GM19468 (cell line): ENCODE measurements at regions not wholly inside any gene's neighbourhood (a gene's known extent, or its start where the extent isn't known, plus 50 kb on each side); places are given as distances from the start of the nearest gene placed in this dataset.

Experiments
- ATAC-seq: cut with Tn5 transposase; IDR thresholded peaks from one replicate; pipeline ENCODE4 v1.9.1; 2021; ENCODE audit warnings: mild to moderate bottlenecking, moderate library complexity, moderate number of reproducible peaks; ENCODE audit not compliant: unreplicated experiment; ENCODE audit errors: extremely low read depth

DNA sequence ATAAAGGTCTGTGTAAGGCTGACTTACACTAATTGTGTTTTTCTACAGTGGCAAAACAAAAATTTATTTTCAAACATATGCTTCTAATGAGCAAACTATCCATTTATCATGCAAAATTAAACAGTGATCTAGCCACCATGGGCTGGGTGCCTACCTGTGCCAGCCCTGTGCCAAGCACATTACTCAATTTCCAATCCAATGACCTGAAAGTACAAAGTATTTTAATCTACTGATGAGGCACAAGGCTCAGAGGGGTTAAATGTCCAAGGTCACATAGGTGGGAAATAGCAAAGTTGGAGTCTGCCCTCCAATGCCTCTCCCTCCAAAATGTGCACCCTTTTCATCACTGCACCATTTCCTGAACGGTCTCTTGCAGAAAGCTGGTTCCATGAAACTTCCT is 279.1 kb upstream of the FMN2 start:
- no peak for ATAC-seq

DNA sequence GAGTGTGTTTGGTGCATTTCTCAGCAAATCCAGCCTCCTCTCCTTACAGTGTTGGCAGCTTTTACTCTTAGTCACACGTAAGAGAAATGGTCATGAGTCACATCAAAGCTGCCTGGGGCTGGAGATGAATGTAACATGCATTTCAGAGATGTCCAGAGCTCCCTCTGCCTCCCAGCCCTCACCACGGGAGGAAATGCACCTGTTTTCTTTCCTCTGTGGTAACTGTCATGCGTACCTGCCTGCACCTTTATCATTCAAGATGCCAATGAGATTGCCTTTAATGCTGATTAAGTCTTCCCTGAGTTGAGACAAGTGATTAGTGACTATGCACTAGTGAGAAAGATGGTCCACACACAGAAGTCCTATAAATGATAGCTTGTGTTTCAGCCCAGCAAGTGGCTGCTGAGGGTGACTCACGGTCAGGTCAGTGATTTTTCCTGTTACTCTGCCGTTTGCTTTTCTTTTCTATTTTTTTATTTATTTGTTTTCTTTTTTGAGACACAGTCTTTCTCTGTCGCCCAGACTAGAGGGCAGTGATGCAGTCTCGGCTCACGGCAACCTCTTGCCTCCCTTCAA is 277.3 kb upstream of the FMN2 start:
- ATAC-seq, result no peak

DNA sequence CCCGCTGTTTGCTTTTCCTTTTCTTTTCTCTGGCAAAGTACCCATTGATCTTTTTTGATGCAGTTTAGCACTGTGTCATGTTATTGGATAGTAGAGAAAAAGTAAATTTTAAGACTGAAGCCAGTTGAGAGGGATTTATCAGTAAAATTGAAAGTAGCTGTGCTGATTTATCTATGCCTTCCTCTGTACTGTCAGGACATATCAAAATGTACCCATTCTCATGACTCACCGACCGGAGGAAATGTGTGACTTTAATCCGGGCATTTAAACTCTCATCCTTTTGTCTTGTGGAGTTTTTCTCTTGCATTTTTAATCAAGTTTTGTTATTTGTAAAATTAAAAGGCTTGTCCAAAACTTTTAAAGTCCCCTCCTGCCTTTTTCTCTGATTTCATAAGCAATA is 276.6 kb upstream of the FMN2 start:
- no peak for ATAC-seq

DNA sequence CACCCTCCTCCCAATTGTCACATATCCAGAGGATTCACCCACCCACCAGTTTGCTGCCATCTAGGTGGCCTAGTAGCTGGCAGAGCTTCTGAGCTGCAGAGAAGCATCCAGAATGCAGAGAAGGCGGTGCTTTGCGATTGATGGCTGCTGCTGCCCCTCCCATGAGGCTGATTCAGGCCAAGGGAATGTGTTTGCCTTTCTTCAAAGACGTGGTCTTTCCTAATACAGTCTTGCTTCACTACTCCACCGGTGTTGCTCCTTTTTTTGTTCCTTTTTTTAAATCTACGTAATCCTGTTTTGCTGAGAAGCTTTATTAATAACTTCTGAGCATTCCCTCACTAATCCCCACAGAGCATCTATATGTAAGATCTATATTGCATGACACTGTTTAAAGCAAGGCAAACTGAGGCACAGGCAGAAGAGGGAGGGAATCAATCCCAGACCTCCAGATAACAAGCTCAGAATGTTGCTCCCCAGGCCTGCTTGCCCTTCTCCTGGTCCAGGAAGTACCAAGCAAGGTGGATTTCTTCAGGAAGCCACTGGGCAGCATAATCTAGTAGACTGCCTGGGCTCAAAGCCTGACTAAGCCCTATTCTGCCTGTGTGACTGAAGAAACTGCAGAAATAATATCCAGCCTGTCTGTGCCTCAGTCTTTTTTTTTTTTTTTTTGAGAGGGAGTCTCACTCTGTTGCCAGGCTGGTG is 275.5 kb upstream of the FMN2 start:
- ATAC-seq, result no peak

DNA sequence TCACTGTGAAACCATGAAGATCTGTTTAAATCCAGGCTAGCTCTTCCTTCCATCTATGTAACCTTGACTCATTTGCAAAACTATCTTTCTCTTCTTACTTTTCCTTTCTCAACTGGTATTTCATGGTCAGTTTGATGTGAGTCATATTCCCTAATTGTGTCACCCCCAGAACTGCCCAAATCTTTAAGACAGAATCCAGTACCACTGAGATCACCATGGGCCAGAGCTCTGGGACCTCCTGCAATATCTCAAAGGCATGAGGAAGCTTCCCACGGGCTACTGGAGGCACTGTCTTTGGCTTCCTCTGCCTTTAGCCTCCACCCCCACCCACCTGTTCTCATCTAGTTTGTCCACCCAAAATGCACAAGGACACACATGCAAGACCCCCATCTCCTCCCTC is 274.4 kb upstream of the FMN2 start:
- ATAC-seq, result no peak

DNA sequence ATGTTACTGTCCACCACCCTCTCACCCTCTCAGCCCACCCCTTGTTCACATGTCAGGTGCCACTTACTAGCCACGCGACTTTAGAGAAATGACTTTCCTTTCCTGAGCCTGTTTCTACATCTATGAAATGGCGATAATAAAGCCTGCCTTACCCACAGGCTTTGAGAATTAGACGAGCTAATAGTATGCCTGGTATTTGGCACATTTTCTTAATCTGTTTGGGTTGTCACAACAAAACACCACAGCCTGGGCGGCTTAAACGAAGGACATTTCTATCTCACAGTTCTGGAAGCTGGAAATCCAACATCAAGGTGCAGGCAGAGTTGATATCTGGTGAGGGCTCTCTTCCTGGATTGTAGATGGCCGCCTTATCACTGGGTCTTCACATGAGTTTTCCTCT is 273.9 kb upstream of the FMN2 start:
- ATAC-seq, result no peak

DNA sequence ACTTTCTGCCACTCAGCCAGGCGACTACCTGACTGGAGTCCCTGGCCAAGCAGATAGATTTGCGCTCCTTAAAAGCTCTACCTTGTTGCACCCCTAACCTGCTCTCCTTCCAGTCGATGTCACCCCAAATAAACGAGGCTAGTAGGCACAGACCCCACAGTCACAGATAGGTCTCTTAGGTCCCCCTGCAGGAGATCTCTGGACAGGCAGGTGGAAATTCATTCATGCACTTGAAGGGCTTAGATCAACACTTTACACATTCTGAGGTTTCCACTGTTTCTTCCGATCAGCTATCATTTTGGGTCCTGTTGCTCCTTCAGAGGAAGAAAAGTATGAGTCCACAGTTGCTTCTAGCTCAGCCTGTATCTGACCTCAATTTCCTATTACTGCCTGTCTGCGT is 272.6 kb upstream of the FMN2 start:
- no peak for ATAC-seq

DNA sequence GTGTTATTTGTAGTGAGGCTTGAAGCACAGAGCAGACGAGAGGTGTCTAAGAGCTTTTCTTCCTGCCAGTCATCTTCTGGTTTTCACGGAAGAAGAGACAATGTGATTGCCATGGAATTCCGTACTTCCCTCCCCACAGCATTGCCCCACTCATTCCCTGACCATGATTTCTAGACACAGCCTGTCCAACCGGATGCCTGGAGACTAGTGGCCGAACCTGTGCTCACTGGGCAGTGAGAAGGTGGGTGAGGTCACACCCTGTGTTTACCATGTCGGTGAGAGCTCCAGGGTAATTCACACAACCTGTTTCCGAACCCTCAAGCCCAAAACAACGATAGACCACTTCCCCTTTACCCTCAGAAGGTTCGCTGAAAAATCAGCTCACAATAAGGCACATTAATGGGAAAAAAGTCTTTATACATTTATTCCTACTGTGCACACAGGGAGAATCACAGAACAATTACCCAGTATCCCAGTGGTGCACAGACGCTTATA is 271.9 kb upstream of the FMN2 start:
- ATAC-seq, result no peak

DNA sequence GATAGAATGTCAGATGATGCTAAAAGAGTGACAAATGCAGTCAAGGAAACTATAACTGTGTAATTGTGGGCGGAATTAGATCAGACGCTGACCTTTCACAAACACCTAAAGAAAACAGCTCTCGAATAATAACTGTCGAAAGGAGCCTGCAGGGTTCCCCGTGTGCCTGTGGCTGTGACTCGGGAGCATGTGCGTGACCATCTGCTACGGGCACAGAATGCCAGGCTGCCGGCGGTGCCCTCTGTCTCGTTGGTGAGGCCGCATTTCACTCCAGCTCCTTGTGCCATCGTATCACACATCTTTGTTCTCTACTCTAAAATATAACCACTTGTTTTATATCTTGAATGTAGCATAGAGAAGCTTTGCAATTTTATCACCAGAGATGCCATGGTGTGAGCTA is 267.8 kb upstream of the FMN2 start:
- no peak for ATAC-seq

DNA sequence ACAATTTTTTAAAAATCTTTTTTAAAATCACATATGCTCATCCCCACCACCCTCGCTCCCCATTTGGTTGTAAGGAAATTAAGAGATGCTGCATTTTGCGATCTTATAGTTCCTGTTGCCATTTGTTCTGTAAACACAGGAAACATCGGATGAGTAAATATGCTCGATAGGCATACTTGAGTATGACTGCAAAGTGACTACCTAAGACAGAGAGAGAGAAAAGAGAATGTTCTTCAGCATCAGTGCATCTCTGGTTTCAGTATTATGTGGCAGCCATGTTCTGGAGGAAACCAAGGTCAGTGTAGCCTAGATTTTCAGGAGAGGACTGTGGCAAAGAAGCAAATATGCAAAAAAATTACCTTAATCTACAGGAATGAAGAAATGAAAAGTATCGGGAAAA is 265.5 kb upstream of the FMN2 start:
- ATAC-seq, result no peak

DNA sequence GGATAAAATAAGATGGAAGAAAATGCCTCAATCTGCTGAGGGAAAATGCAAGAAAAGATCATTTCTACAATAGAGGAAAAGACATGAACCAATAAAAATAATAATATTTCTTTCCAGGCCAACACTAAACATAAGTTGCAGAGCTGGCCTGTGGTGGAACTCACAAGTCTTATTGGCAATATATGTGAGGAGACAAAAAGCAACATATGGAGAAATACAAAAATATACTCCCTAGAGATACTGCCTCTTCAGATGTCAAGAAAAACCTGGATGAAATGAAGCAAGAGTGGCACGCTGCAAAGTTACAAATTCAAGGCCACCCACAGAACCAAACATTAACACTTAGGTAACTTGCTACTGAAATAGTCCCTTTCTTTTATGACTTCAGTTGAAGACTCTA is 264.9 kb upstream of the FMN2 start:
- no peak for ATAC-seq

DNA sequence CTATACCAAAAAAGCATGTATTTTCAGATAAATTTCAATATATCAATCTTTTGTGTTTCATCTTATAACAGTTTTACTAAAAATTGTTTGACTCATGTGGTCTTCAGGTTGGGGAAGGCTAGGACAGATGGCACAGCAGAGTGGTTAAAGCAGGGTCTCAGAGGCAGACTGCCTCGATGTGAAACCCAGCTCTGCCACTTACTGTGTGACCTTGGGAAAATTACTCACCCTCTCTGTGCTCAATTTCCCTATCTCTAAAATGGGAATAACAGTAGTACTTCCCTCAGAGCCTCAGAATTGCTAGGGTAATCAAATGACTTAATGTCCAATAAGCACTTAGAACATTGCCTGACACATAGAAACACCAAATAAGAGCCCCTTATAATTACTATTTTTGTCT is 262.1 kb upstream of the FMN2 start:
- ATAC-seq, result no peak

DNA sequence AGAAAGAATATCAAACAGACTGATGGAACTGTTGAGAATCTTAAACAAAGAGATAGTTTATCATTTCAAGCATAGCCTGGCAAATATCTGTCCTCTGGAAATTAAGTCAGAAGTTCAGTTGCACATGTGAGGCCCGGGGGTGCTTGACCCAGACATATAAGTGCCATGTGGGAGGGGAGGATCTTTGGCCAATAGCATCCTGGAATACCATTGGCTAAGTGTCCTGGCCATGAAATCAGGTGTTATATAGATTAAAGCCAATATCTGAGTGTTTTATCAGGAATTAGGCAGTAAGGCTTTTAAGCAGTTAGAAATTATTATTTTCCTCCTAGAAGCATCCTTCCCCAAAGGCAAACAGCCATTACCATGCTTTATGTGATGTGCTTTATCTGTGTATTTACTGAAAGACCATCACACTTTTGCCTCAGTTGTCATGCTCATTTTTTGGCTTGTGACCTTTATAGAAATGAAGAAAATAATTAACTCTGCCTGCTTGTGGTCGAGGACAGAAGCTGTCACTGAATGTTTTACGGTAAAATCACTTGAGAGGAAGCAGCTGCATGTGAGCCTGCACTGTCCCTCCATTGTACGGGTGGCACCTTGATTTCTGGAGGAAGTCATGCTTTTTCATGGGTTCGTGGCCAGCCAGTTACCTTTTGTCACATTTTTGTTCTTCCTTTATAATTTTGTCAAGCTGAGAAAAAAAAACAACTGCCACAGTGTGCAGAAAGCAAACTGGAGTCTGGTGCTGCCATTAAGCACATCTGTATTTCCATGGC is 259.9 kb upstream of the FMN2 start:
- no peak for ATAC-seq

DNA sequence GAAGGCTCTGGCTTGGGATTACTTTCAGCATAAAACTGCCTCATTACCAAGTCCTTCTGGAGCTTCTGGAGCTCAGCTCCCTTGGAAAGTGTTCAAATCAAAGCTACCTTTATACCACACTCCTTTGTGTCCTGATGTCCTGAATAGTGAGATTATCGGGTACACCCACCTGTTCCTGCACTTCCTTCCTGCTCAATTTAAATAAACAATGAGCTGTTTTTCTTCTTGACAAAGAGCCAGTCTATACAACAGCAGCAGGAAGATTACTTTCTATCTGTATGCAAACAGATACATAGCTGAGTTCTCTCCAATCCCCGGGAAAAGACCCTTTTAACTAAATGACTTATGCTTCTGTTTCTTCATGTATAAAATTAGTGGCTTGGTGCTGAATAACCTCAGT is 258.0 kb upstream of the FMN2 start:
- ATAC-seq, result no peak

DNA sequence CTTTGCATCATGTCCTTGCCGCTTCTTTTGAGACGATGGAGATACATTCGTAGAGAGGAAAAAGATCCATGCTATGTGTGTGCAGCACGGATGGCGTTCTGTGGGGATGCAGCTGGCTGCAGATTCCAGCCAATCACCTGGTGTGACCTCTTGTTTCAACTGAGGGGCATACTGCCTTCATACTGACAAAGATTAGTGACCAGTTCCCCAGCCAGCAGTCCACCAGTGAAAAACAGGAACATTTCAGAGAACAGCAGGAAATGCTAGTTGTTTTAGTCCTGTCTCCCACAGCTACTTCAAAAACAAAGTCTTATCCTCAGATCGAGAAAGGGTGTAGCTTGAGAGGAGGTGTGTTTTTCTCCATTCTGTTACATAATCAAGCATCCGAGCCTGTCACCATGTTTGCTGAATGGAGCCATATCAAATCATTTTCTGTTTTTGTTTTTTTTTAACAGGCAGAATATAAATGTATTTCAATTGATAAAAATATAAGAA is 255.7 kb upstream of the FMN2 start:
- no peak for ATAC-seq

DNA sequence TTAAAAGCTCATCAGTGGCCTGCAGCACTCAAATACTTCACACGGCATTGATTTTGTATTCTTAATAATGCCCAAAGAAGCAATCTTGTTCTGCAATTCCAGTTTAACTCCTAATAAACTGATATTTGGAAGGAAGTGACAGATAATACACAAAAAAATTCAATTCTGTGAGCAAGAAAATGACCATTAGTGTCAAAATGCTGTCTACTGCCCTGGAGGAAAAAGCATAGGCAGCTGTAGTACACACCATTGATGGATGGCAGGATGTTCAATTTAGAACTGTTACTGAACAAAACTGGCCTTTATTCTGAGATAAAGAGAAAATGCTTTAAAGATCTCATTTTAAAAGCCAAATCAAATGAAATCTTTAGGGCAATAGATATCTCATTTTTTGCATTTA is 251.3 kb upstream of the FMN2 start:
- no peak for ATAC-seq

DNA sequence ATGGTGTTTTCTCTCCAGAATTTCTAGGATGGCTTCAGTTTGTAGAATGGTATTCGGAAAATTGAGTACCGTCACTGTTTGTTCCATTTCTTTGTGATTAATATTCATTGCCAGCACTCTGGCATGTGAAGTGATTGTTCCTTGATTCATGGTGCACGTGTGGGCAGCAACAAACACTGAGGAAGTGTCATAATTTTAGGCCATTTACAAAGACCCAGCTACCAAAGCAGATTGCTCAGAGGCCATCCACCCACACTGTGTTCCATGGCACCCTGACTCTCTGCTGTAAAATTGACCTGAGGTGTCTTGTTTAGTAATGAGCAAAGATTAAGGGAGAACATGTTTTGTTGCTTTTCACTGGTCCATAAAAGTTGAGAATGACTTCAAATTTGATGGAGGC is 250.9 kb upstream of the FMN2 start:
- no peak for ATAC-seq

DNA sequence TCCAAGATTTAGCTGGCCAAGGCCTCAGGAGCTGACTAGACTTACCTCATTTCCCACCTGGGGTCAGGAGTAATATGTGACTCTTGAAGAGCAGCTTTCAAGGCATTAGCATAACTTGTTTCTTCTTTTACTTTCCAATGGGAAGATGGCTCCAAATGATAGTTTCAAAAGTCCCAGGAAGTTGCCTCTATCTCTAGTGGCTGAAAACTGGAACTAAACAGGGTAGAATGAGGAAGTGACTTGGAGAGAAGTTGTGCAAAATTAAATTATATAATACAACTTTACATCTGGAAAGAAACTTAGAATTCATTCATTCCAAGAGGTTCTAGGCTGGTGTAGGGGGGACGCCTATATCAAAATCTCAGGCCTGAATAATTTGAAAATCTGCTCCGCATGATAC is 250.1 kb upstream of the FMN2 start:
- no peak for ATAC-seq

DNA sequence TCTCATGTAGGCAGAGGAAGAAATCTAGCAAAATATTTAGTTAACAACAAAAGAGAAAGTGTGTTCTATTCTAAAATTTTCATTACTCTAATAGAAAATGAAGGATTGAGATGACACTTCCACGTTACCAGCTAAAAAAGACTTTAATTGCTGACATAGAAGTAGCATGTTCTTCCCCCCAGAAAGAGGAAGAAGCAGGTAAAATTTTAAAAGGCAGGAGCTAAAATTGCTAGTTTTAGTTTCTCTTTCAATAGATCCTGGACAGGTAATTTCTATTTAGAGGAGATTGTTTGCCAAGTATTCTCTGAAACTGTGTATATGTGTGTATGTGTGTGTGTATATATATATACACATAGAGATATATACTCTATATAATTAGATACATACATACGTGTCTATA is 248.1 kb upstream of the FMN2 start:
- ATAC-seq, result no peak

DNA sequence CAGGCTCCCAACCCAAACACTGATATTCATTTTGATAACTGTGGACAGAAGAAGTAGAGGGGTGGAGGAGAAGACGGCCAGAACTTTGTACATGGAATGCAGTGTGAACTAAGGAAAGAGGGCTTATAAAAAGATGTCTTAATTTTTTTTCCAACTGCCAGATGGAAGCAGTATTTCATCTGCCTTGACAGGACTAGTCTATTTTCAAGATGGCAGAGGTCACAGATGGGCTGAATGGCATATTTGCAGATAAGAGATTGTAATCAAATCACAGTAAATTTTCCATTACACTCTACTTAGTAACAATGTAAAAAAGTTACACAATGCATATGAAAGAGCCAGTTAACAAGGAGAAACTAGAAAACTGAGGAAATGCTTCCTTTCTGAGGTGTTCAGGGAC is 246.8 kb upstream of the FMN2 start:
- ATAC-seq, result no peak

DNA sequence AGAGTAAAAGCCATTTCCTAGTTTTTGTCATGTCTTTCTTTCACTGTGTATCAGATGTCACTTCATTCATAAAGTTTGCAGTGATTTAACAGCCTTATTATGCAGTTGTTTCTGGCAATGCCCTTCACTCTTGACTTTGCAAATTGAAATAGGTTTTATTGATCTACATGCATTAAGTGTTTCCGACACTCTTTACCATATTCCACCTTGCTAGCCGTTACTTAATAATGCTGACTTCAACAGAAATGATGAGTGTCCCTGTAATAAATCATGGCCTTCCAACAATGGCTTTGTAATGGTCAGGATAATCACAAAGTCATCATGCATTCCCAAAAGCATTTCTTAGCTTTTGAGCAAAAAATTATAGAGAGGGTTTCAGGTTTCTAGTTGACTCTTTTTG is 236.8 kb upstream of the FMN2 start:
- no peak for ATAC-seq
